Ishikawa (cell line): ENCODE measurements at regions not wholly inside any gene's neighbourhood (a gene's known extent, or its start where the extent isn't known, plus 50 kb on each side); places are given as distances from the start of the nearest gene placed in this dataset.

Experiments used
- EGR1 ChIP-seq: IDR thresholded peaks from 2 replicates; pipeline ENCODE4 v1.6.1; 2012
- EP300 ChIP-seq: IDR thresholded peaks from 2 replicates; pipeline ENCODE4 v1.6.1; 2012; ENCODE audit warnings: borderline replicate concordance
- RAD21 ChIP-seq: IDR thresholded peaks from 2 replicates; pipeline ENCODE4 v1.6.1; 2012; ENCODE audit warnings: low read depth
- TAF1 ChIP-seq: IDR thresholded peaks from 2 replicates; pipeline ENCODE4 v1.6.1; 2012; ENCODE audit warnings: low read depth, mild to moderate bottlenecking
- TEAD4 ChIP-seq: IDR thresholded peaks from 2 replicates; pipeline ENCODE4 v1.6.1; 2012
- YY1 ChIP-seq: IDR thresholded peaks from 2 replicates; pipeline ENCODE4 v1.6.1; 2012; ENCODE audit warnings: low read depth
- TF ChIP-seq, protein P1 (sequence below): IDR thresholded peaks from 2 replicates; pipeline ENCODE4 v1.6.1; 2012; ENCODE audit warnings: low read depth, mild to moderate bottlenecking
- TF ChIP-seq, protein P2 (sequence below): IDR thresholded peaks from 2 replicates; pipeline ENCODE4 v1.6.1; 2012

DNA sequence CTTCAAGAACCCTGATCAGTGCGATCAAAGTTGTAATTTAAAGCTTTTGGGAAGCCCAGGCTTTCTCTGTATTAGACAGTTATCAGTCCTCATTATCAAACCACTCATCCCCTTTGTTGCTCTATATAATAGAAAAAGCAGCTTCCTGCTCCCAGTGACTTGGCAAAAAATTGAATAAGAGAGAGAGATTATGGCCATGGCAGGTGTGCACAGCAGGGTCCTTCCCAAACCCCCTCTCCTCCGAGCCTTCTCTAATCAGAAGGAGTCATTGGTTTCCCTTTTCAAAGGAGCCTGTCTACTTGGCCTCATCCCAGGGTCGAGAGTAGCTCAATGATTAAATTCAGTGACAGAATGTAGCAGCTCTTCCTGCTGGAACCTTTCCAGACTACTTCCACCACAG, 81.5 kb downstream of the SEMA4F start:
- no peak for TF ChIP-seq EP300
- TF ChIP-seq, protein P1, sequence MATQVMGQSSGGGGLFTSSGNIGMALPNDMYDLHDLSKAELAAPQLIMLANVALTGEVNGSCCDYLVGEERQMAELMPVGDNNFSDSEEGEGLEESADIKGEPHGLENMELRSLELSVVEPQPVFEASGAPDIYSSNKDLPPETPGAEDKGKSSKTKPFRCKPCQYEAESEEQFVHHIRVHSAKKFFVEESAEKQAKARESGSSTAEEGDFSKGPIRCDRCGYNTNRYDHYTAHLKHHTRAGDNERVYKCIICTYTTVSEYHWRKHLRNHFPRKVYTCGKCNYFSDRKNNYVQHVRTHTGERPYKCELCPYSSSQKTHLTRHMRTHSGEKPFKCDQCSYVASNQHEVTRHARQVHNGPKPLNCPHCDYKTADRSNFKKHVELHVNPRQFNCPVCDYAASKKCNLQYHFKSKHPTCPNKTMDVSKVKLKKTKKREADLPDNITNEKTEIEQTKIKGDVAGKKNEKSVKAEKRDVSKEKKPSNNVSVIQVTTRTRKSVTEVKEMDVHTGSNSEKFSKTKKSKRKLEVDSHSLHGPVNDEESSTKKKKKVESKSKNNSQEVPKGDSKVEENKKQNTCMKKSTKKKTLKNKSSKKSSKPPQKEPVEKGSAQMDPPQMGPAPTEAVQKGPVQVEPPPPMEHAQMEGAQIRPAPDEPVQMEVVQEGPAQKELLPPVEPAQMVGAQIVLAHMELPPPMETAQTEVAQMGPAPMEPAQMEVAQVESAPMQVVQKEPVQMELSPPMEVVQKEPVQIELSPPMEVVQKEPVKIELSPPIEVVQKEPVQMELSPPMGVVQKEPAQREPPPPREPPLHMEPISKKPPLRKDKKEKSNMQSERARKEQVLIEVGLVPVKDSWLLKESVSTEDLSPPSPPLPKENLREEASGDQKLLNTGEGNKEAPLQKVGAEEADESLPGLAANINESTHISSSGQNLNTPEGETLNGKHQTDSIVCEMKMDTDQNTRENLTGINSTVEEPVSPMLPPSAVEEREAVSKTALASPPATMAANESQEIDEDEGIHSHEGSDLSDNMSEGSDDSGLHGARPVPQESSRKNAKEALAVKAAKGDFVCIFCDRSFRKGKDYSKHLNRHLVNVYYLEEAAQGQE, result no peak
- no peak for TF ChIP-seq TEAD4
- TF ChIP-seq TAF1, result no peak
- TF ChIP-seq RAD21, result no peak
- TF ChIP-seq, protein P2, sequence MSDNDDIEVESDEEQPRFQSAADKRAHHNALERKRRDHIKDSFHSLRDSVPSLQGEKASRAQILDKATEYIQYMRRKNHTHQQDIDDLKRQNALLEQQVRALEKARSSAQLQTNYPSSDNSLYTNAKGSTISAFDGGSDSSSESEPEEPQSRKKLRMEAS, result no peak
- TF ChIP-seq EGR1, result no peak
- TF ChIP-seq YY1, result no peak
